ENCODE measurements at regions not wholly inside any gene's neighbourhood (a gene's known extent, or its start where the extent isn't known, plus 50 kb on each side); places are given as distances from the start of the nearest gene placed in this dataset.
A peak's percentile ranks its signal among the peaks of the same experiment; 100 is the strongest.

GRCh38 chr2:5484868-5485267 is 207.3 kb upstream of the SOX11 start:
- Mint-ChIP-seq H3K4me1 (peaks cover 34% of the 10 kb centered on the region), H3K36me3 (no peaks in the 10 kb centered on the region), H3K27me3 (ENCODE audit: insufficient read depth, low read depth) (peaks cover 5% of the 10 kb centered on the region), H3K4me3 (no peak overlapping the region), H3K27ac (no peak overlapping the region), H3K9me3 (peaks cover 1% of the 10 kb centered on the region)
- no peak overlapping the region for H2AFZ ChIP-seq (replicated peaks)
- H4K20me1 ChIP-seq (ENCODE audit: low read depth): no peaks in the 10 kb centered on the region
- H3K27me3 ChIP-seq: no peaks in the 10 kb centered on the region
- H3K27ac ChIP-seq: no peak overlapping the region
- H3F3A ChIP-seq (ENCODE audit: low read depth): peaks cover 7% of the 10 kb centered on the region
- DNase-seq (ENCODE audit: low spot score): no peak
- no peak overlapping the region for H3K9ac ChIP-seq
- TF ChIP-seq CTCF (IDR thresholded peaks at IDR 0.05) (no peak), EZH2phosphoT487 (IDR thresholded peaks at IDR 0.05) (no peak)
- H3K4me2 ChIP-seq: no peak overlapping the region
- no peaks in the 10 kb centered on the region for H3K36me3 ChIP-seq
- H3K9me3 ChIP-seq (ENCODE audit: low read depth): no peaks in the 10 kb centered on the region
- H3K79me2 ChIP-seq (ENCODE audit: low read depth): no peaks in the 10 kb centered on the region
- no peak overlapping the region for H3K4me3 ChIP-seq
- H3K4me1 ChIP-seq: peaks cover 39% of the 10 kb centered on the region

GRCh38 chr2:5491523-5491922 is 200.7 kb upstream of the SOX11 start:
- H3K9me3 Mint-ChIP-seq: no peaks in the 10 kb centered on the region
- H4K20me1 ChIP-seq (ENCODE audit: low read depth): no peaks in the 10 kb centered on the region
- no peak overlapping the region for H3K9ac ChIP-seq
- H3K79me2 ChIP-seq (ENCODE audit: low read depth): no peaks in the 10 kb centered on the region
- no peaks in the 10 kb centered on the region for H3F3A ChIP-seq (ENCODE audit: low read depth)
- no peak overlapping the region for H3K4me2 ChIP-seq
- H3K4me3 Mint-ChIP-seq: no peak overlapping the region
- H3K4me3 ChIP-seq: no peak overlapping the region
- H3K9me3 ChIP-seq (ENCODE audit: low read depth): no peaks in the 10 kb centered on the region
- peaks cover 31% of the 10 kb centered on the region for H3K4me1 ChIP-seq
- no peak for DNase-seq (ENCODE audit: low spot score)
- H3K36me3 ChIP-seq: no peaks in the 10 kb centered on the region
- H2AFZ ChIP-seq (replicated peaks): no peak overlapping the region
- no peaks in the 10 kb centered on the region for H3K27me3 ChIP-seq
- no peaks in the 10 kb centered on the region for H3K36me3 Mint-ChIP-seq
- TF ChIP-seq CTCF (IDR thresholded peaks at IDR 0.05): no peak
- TF ChIP-seq EZH2phosphoT487 (IDR thresholded peaks at IDR 0.05): no peak
- no peak for TF ChIP-seq EZH2 (IDR thresholded peaks at IDR 0.05)
- peaks cover 28% of the 10 kb centered on the region for H3K4me1 Mint-ChIP-seq
- peaks cover 8% of the 10 kb centered on the region for H3K27me3 Mint-ChIP-seq (ENCODE audit: insufficient read depth, low read depth)
- H3K27ac Mint-ChIP-seq: no peak overlapping the region
- H3K27ac ChIP-seq: no peak overlapping the region

GRCh38 chr2:5493256-5493655 is 198.9 kb upstream of the SOX11 start:
- H3K9me3 ChIP-seq (ENCODE audit: low read depth): no peaks in the 10 kb centered on the region
- H3F3A ChIP-seq (ENCODE audit: low read depth): no peaks in the 10 kb centered on the region
- H3K27me3 Mint-ChIP-seq (ENCODE audit: insufficient read depth, low read depth): peaks cover 6% of the 10 kb centered on the region
- no peaks in the 10 kb centered on the region for H3K9me3 Mint-ChIP-seq
- H2AFZ ChIP-seq (replicated peaks): no peak overlapping the region
- H3K36me3 ChIP-seq: no peaks in the 10 kb centered on the region
- H4K20me1 ChIP-seq (ENCODE audit: low read depth): no peaks in the 10 kb centered on the region
- H3K27me3 ChIP-seq: no peaks in the 10 kb centered on the region
- no peak for TF ChIP-seq EZH2 (IDR thresholded peaks at IDR 0.05)
- TF ChIP-seq EZH2phosphoT487 (IDR thresholded peaks at IDR 0.05): no peak
- TF ChIP-seq CTCF (IDR thresholded peaks at IDR 0.05): no peak
- H3K9ac ChIP-seq: no peak overlapping the region
- H3K27ac Mint-ChIP-seq: no peak overlapping the region
- no peaks in the 10 kb centered on the region for H3K79me2 ChIP-seq (ENCODE audit: low read depth)
- H3K4me1 ChIP-seq: peaks cover 31% of the 10 kb centered on the region
- H3K27ac ChIP-seq: no peak overlapping the region
- H3K4me1 Mint-ChIP-seq: peaks cover 31% of the 10 kb centered on the region
- H3K4me3 ChIP-seq: no peak overlapping the region
- no peak overlapping the region for H3K4me3 Mint-ChIP-seq
- H3K36me3 Mint-ChIP-seq: no peaks in the 10 kb centered on the region
- no peak overlapping the region for H3K4me2 ChIP-seq
- DNase-seq (ENCODE audit: low spot score): no peak

- no peaks in the 10 kb centered on the region for H3K36me3 ChIP-seq
- peaks cover 6% of the 10 kb centered on the region for H3K27me3 Mint-ChIP-seq (ENCODE audit: insufficient read depth, low read depth)
- H3K4me3 ChIP-seq: no peak overlapping the region
- H3K27ac Mint-ChIP-seq: peak overlapping the region; percentile 5
- no peak overlapping the region for H3K4me3 Mint-ChIP-seq
- H4K20me1 ChIP-seq (ENCODE audit: low read depth): no peaks in the 10 kb centered on the region
- no peaks in the 10 kb centered on the region for H3K79me2 ChIP-seq (ENCODE audit: low read depth)
- H3K9me3 ChIP-seq (ENCODE audit: low read depth): no peaks in the 10 kb centered on the region
- no peaks in the 10 kb centered on the region for H3K27me3 ChIP-seq
- H3K4me2 ChIP-seq: peak overlapping the region; percentile 67
- H3K27ac ChIP-seq: no peak overlapping the region
- H3K4me1 Mint-ChIP-seq: peaks cover 31% of the 10 kb centered on the region
- no peaks in the 10 kb centered on the region for H3K9me3 Mint-ChIP-seq
- TF ChIP-seq EZH2 (IDR thresholded peaks at IDR 0.05): no peak
- TF ChIP-seq CTCF (IDR thresholded peaks at IDR 0.05): no peak
- DNase-seq (ENCODE audit: low spot score): no peak
- no peaks in the 10 kb centered on the region for H3F3A ChIP-seq (ENCODE audit: low read depth)
- H2AFZ ChIP-seq (replicated peaks): no peak overlapping the region
- peaks cover 31% of the 10 kb centered on the region for H3K4me1 ChIP-seq
- no peak overlapping the region for H3K9ac ChIP-seq
- no peaks in the 10 kb centered on the region for H3K36me3 Mint-ChIP-seq
Observed at GRCh38 chr2:5494212-5494611, 198.0 kb upstream of the SOX11 start.

Measured in neural progenitor cell (in vitro differentiated cells).